ENCODE measurements at regions not wholly inside any gene's neighbourhood (a gene's known extent, or its start where the extent isn't known, plus 50 kb on each side); places are given as distances from the start of the nearest gene placed in this dataset.

GRCh38 chr2:198880421-198880820, 577.3 kb downstream of the SATB2 start:
- H2AFZ ChIP-seq (ENCODE audit: low read length): peak overlapping the region; percentile 64
- H3K27ac ChIP-seq (ENCODE audit: low read depth, low read length): no peak overlapping the region
- H3K4me1 ChIP-seq (ENCODE audit: insufficient read depth, low read length): peaks cover 8% of the 10 kb centered on the region
- H3K79me2 ChIP-seq (ENCODE audit: insufficient read depth, low read length): no peaks in the 10 kb centered on the region
- H4K20me1 ChIP-seq (ENCODE audit: insufficient read depth, low read length): no peaks in the 10 kb centered on the region
- no peak overlapping the region for H3K4me3 ChIP-seq (ENCODE audit: insufficient read depth, low read length)
- no peaks in the 10 kb centered on the region for H3K27me3 ChIP-seq (ENCODE audit: insufficient read depth, low read length)
- peak overlapping the region; percentile 11 for H3K4me2 ChIP-seq (ENCODE audit: insufficient read depth, low read length)
- no peaks in the 10 kb centered on the region for H3K36me3 ChIP-seq (ENCODE audit: insufficient read depth, low read length)
- peak; percentile 17 for DNase-seq (ENCODE audit: insufficient read length, low spot score, missing footprints)
- no peaks in the 10 kb centered on the region for H3K9me3 ChIP-seq (ENCODE audit: low read depth, low read length)
- no peak for TF ChIP-seq CTCF (IDR thresholded peaks at IDR 0.05; ENCODE audit: extremely low read depth, low read depth, low read length)

GRCh38 chr2:198874472-198874858, 583.3 kb downstream of the SATB2 start:
- Histone ChIP-seq H3K27ac (ENCODE audit: low read depth, low read length) (peak overlapping the region; percentile 63), H4K20me1 (ENCODE audit: insufficient read depth, low read length) (no peaks in the 10 kb centered on the region), H3K27me3 (ENCODE audit: insufficient read depth, low read length) (no peaks in the 10 kb centered on the region), H3K36me3 (ENCODE audit: insufficient read depth, low read length) (no peaks in the 10 kb centered on the region), H3K4me3 (ENCODE audit: insufficient read depth, low read length) (no peak overlapping the region), H3K9me3 (ENCODE audit: low read depth, low read length) (no peaks in the 10 kb centered on the region), H3K4me1 (ENCODE audit: insufficient read depth, low read length) (peaks cover 17% of the 10 kb centered on the region), H3K4me2 (ENCODE audit: insufficient read depth, low read length) (peak overlapping the region; percentile 43), H3K79me2 (ENCODE audit: insufficient read depth, low read length) (no peaks in the 10 kb centered on the region), H2AFZ (ENCODE audit: low read length) (peak overlapping the region; percentile 13)
- TF ChIP-seq CTCF (IDR thresholded peaks at IDR 0.05; ENCODE audit: extremely low read depth, low read depth, low read length): no peak
- no peak for DNase-seq (ENCODE audit: insufficient read length, low spot score, missing footprints)

GRCh38 chr2:198873503-198874471, 584.0 kb downstream of the SATB2 start:
- Histone ChIP-seq H3K4me1 (ENCODE audit: insufficient read depth, low read length) (peaks cover 17% of the 10 kb centered on the region), H3K4me2 (ENCODE audit: insufficient read depth, low read length) (peak overlapping the region; percentile 43), H3K79me2 (ENCODE audit: insufficient read depth, low read length) (no peaks in the 10 kb centered on the region), H3K36me3 (ENCODE audit: insufficient read depth, low read length) (no peaks in the 10 kb centered on the region), H3K27ac (ENCODE audit: low read depth, low read length) (peak overlapping the region; percentile 63), H2AFZ (ENCODE audit: low read length) (peak overlapping the region; percentile 45), H4K20me1 (ENCODE audit: insufficient read depth, low read length) (no peaks in the 10 kb centered on the region), H3K27me3 (ENCODE audit: insufficient read depth, low read length) (no peaks in the 10 kb centered on the region), H3K9me3 (ENCODE audit: low read depth, low read length) (no peaks in the 10 kb centered on the region), H3K4me3 (ENCODE audit: insufficient read depth, low read length) (no peak overlapping the region)
- TF ChIP-seq CTCF (IDR thresholded peaks at IDR 0.05; ENCODE audit: extremely low read depth, low read depth, low read length): no peak
- DNase-seq (ENCODE audit: insufficient read length, low spot score, missing footprints): peak; percentile 55

- no peak overlapping the region for H3K4me3 ChIP-seq (ENCODE audit: insufficient read depth, low read length)
- H3K9me3 ChIP-seq (ENCODE audit: low read depth, low read length): no peaks in the 10 kb centered on the region
- DNase-seq (ENCODE audit: insufficient read length, low spot score, missing footprints): peak; percentile 14
- no peak overlapping the region for H3K27ac ChIP-seq (ENCODE audit: low read depth, low read length)
- no peak overlapping the region for H3K4me2 ChIP-seq (ENCODE audit: insufficient read depth, low read length)
- H3K4me1 ChIP-seq (ENCODE audit: insufficient read depth, low read length): no peaks in the 10 kb centered on the region
- no peaks in the 10 kb centered on the region for H3K79me2 ChIP-seq (ENCODE audit: insufficient read depth, low read length)
- no peaks in the 10 kb centered on the region for H4K20me1 ChIP-seq (ENCODE audit: insufficient read depth, low read length)
- H3K36me3 ChIP-seq (ENCODE audit: insufficient read depth, low read length): no peaks in the 10 kb centered on the region
- peak overlapping the region; percentile 2 for H2AFZ ChIP-seq (ENCODE audit: low read length)
- H3K27me3 ChIP-seq (ENCODE audit: insufficient read depth, low read length): no peaks in the 10 kb centered on the region
- TF ChIP-seq CTCF (IDR thresholded peaks at IDR 0.05; ENCODE audit: extremely low read depth, low read depth, low read length): no peak
These were observed 594.1 kb downstream of the SATB2 start for GRCh38 chr2:198863655-198864054.
